ENCODE measurements at regions not wholly inside any gene's neighbourhood (a gene's known extent, or its start where the extent isn't known, plus 50 kb on each side); places are given as distances from the start of the nearest gene placed in this dataset.

- no peak for TF ChIP-seq CTCF (IDR thresholded peaks at IDR 0.05)
- TF ChIP-seq POLR2AphosphoS5 (IDR thresholded peaks at IDR 0.05; ENCODE audit: low read depth, low read length), result no peak
- TF ChIP-seq SIN3A (IDR thresholded peaks at IDR 0.05; ENCODE audit: borderline replicate concordance, insufficient read depth, low read depth, low read length), result no peak
These were observed 1108.3 kb upstream of the FLRT2 start for GRCh38 chr14:84421621-84422020.
